HCT116 (cell line): ENCODE measurements at regions not wholly inside any gene's neighbourhood (a gene's known extent, or its start where the extent isn't known, plus 50 kb on each side); places are given as distances from the start of the nearest gene placed in this dataset.
"Not testable (repeated sequence)": the region's sequence is repeated elsewhere in the genome, so short reads cannot be mapped to it uniquely, and the experiment has no call there.

Experiments
- ATAC-seq: fragments of 200-7000 bp; cut with Tn5 transposase; 2 replicates; pipeline ENCODE4 v1.9.1; 2020; ENCODE audit warnings: mild to moderate bottlenecking, moderate library complexity
- BruUV-seq: library from RNA; stranded (reverse); fragments of 400-500 nt; replicated peaks from 2 replicates; lab custom pipeline; 2021; lab: Mats Ljungman, UMichigan
- CTCF ChIA-PET: fragments of 300-600 bp; sonication (Branson Sonifier 250); formaldehyde crosslinking; loops from one replicate; lab custom pipeline; 2021; ENCODE audit warnings: antibody characterized with exemption; lab: Charles Lee
- POLR2A ChIA-PET: fragments of 300-600, 350-600 bp; sonication (Branson Sonifier 250); formaldehyde crosslinking; loops from one replicate; lab custom pipeline; 2021; ENCODE audit warnings: antibody characterized with exemption; lab: Charles Lee
- RAD21 ChIA-PET, 2 experiments: fragments of 300-600 bp; sonication (Branson Sonifier 250); formaldehyde crosslinking; loops; one replicate each; lab custom pipeline; 2023; ENCODE audit warnings: low total read pairs in 2 of 2; ENCODE audit not compliant: uncharacterized antibody in 2 of 2, unreplicated experiment in 2 of 2, low non-redundant PET in 1 of 2; lab: Charles Lee
- DNase-seq: peaks from one replicate; pipeline ENCODE4 v3.0.0-alpha.2; 2010; ENCODE audit warnings: low read depth, low spot score
- H2AFZ ChIP-seq: fragments of 200-600 bp; shearing (Covaris generic), sonication (generic); 2 replicates; pipeline ENCODE4 v1.6.1; 2017; ENCODE audit warnings: low read depth, mixed run types, mixed read lengths, antibody characterized with exemption, low read length; ENCODE audit not compliant: poor library complexity, severe bottlenecking
- H3K27ac ChIP-seq: 2 replicates; pipeline ENCODE4 v1.5.1; 2012; ENCODE audit warnings: low read depth, low read length
- H3K27me3 ChIP-seq: fragments of 200-600 bp; sonication (generic); 2 replicates; pipeline ENCODE4 v1.6.1; 2016; ENCODE audit warnings: mixed run types, low read length, mixed read lengths; ENCODE audit not compliant: insufficient read depth
- H3K36me3 ChIP-seq, 2 experiments: fragments of 200-500 bp in 1 of 2; fragments of 200-600 bp in 1 of 2; sonication (Bioruptor generic) in 1 of 2; sonication (generic) in 1 of 2; 2 replicates each; pipeline versions ENCODE4 v1.5.1 to v1.6.1; 2014 to 2016; ENCODE audit warnings: low read length in 2 of 2, inconsistent platforms in 1 of 2, mixed read lengths in 1 of 2, mixed run types in 1 of 2; ENCODE audit not compliant: insufficient read depth in 2 of 2, control insufficient read depth in 1 of 2
- H3K4me1 ChIP-seq, 2 experiments: fragments of 200-600 bp in 1 of 2; sonication (generic) in 1 of 2; 2 replicates each; pipeline versions ENCODE4 v1.5.1 to v1.6.1; 2012 to 2017; ENCODE audit warnings: low read length in 2 of 2, inconsistent platforms in 1 of 2, mild to moderate bottlenecking in 1 of 2, mixed read lengths in 1 of 2, mixed run types in 1 of 2, moderate library complexity in 1 of 2; ENCODE audit not compliant: insufficient read depth in 2 of 2, control insufficient read depth in 1 of 2
- H3K4me2 ChIP-seq: fragments of 200-600 bp; sonication (generic); 2 replicates; pipeline ENCODE4 v1.6.1; 2017; ENCODE audit warnings: mixed run types, low read length, mixed read lengths
- H3K4me3 ChIP-seq, 2 experiments: fragments of 200-600 bp in 1 of 2; sonication (generic) in 1 of 2; replicated peaks in 1 of 2; 2 replicates each; pipeline ENCODE4 v1.5.1; 2011 to 2016; ENCODE audit warnings: low read length in 2 of 2, control low read depth in 1 of 2, low read depth in 1 of 2, mild to moderate bottlenecking in 1 of 2, mixed read lengths in 1 of 2, mixed run types in 1 of 2
- H3K79me2 ChIP-seq: fragments of 200-600 bp; sonication (generic); 2 replicates; pipeline ENCODE4 v1.6.1; 2017; ENCODE audit warnings: mild to moderate bottlenecking, mixed run types, low read length, moderate library complexity, mixed read lengths; ENCODE audit not compliant: insufficient read depth
- H3K9ac ChIP-seq: fragments of 200-600 bp; sonication (generic); 2 replicates; pipeline ENCODE4 v1.6.1; 2016; ENCODE audit warnings: low read length, mixed read lengths
- H3K9me2 ChIP-seq: fragments of 200-600 bp; sonication (generic), shearing (Covaris generic); 2 replicates; pipeline ENCODE4 v1.6.1; 2017; ENCODE audit warnings: mixed run types, mild to moderate bottlenecking, moderate library complexity; ENCODE audit not compliant: insufficient read depth
- H3K9me3 ChIP-seq, 2 experiments: fragments of 200-500 bp in 1 of 2; fragments of 200-600 bp in 1 of 2; sonication (Bioruptor generic) in 1 of 2; sonication (generic) in 1 of 2; 2 replicates each; pipeline ENCODE4 v1.6.1; 2014 to 2017; ENCODE audit warnings: low read length in 2 of 2, mixed read lengths in 2 of 2, inconsistent platforms in 1 of 2, low read depth in 1 of 2, mild to moderate bottlenecking in 1 of 2, mixed run types in 1 of 2, moderate library complexity in 1 of 2; ENCODE audit not compliant: control insufficient read depth in 1 of 2, insufficient read depth in 1 of 2
- H4K20me1 ChIP-seq: fragments of 200-600 bp; sonication (generic), shearing (Covaris generic); 2 replicates; pipeline ENCODE4 v1.6.1; 2017; ENCODE audit warnings: mixed run types, mild to moderate bottlenecking, moderate library complexity; ENCODE audit not compliant: insufficient read depth
- ELF1 ChIP-seq: IDR thresholded peaks from 2 replicates; pipeline ENCODE4 v1.6.1; 2012; ENCODE audit warnings: low read depth, borderline replicate concordance
- POLR2A ChIP-seq: IDR thresholded peaks from 2 replicates; pipeline ENCODE4 v1.7.0; 2011; ENCODE audit warnings: borderline replicate concordance; ENCODE audit not compliant: insufficient read depth, insufficient read length; ENCODE audit errors: extremely low read depth
- SIN3A ChIP-seq: IDR thresholded peaks from 2 replicates; pipeline ENCODE4 v1.6.1; 2012; ENCODE audit warnings: low read depth
- YY1 ChIP-seq: IDR thresholded peaks from 2 replicates; pipeline ENCODE4 v1.6.1; 2011; ENCODE audit warnings: low read length, low read depth, moderate library complexity, mild to moderate bottlenecking; ENCODE audit not compliant: insufficient replicate concordance; ENCODE audit errors: extremely low read depth
- intact Hi-C: fragments of 100-400 bp; cut with micrococcal nuclease; formaldehyde crosslinking; loops from 2 replicates; pipeline ENCODE4 v1.10.0; 2022
- TF ChIP-seq, protein P1 (sequence below): IDR thresholded peaks from 2 replicates; pipeline ENCODE4 v1.6.1; 2012

DNA sequence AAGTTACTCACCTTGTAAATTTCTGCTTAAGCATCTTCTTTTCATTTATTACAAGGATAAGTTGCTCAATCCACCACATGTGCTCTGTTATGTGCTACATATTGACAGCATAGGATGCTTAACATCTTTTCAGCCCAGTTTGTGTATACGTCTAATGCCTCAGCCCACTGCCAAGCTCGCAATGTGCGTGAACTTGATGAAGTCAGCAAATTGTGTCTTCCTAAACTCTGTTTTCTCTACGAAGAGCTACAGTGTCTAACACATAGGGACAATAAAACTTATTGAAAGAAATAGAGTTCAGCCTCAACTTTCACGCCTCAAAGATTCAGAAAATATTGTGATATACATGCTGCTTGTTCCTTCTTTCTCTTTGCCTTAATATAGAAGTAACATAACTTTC lies 500.0 kb downstream of the TFAP2B start:
- Histone ChIP-seq H3K9me3 (peaks cover 10% of the 10 kb centered on the region in 2 experiments; a peak in 2 of 4 replicates), H3K9ac (no peak overlapping the region), H3K36me3 (no peaks in the 10 kb centered on the region), H3K4me3 (no peak overlapping the region), H3K9me2 (no peaks in the 10 kb centered on the region), H3K4me2 (no peak overlapping the region), H3K27ac (no peak overlapping the region), H4K20me1 (no peaks in the 10 kb centered on the region), H3K27me3 (no peaks in the 10 kb centered on the region), H3K79me2 (no peaks in the 10 kb centered on the region), H3K4me1 (no peaks in the 10 kb centered on the region), H2AFZ (no peak overlapping the region)
- ChIA-PET RAD21 (no interaction called here), POLR2A (no interaction called here), CTCF (no interaction called here)
- BruUV-seq, result no TSS peak
- TF ChIP-seq POLR2A (no peak), YY1 (no peak), ELF1 (no peak), SIN3A (no peak)
- TF ChIP-seq, protein P1, sequence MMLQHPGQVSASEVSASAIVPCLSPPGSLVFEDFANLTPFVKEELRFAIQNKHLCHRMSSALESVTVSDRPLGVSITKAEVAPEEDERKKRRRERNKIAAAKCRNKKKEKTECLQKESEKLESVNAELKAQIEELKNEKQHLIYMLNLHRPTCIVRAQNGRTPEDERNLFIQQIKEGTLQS, result no peak
- intact Hi-C loops, result no loop called here
- DNase-seq (no peak), ATAC-seq (no peak)

DNA sequence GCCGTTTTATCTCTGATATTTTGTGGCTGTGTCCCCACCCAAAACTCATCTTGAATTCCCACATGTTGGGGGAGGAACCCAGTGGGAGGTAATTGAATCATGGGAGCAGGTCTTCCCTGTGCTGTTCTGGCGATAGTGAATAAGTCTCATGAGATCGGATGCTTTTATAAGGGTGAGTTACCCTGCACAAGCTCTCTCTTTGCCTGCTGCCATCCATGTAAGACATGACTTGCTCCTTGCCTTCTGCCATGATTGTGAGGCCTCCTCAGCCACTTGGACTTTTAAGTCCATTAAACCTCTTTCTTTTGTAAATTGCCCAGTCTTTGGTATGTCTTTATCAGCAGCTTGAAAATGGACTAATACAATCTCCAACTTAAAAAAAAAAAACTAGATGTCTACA lies 502.8 kb downstream of the TFAP2B start:
- ATAC-seq, H3K27me3 ChIP-seq, H2AFZ ChIP-seq, H3K79me2 ChIP-seq, H3K36me3 ChIP-seq, H3K4me1 ChIP-seq, BruUV-seq, H3K9ac ChIP-seq, H3K4me3 ChIP-seq, H3K9me2 ChIP-seq, H3K4me2 ChIP-seq, RAD21 ChIA-PET, H3K9me3 ChIP-seq, DNase-seq, POLR2A ChIA-PET, intact Hi-C loops, CTCF ChIA-PET, H3K27ac ChIP-seq, H4K20me1 ChIP-seq: not testable (repeated sequence)
